ENCODE measurements at regions not wholly inside any gene's neighbourhood (a gene's known extent, or its start where the extent isn't known, plus 50 kb on each side); places are given as distances from the start of the nearest gene placed in this dataset.

DNA sequence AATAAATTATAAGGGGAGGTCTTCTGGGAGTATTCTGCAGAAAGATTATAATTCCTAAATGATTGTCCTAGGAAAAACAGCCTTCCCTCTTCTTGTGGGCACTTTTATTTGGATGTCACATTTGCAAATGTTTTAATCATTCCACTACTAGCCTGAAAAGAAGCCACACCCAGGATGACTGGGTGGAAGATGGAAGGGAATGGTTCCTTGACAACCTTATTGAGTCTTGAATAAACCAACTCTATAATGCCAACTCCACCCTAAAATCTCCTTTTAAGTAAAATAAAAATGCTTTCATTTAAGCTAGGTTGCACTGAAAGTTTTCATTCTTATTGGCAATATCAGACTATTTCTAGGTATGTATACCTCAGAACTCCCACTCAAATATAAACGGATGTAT lies 494.6 kb downstream of the RFC3 start:
- TF ChIP-seq, protein P1, sequence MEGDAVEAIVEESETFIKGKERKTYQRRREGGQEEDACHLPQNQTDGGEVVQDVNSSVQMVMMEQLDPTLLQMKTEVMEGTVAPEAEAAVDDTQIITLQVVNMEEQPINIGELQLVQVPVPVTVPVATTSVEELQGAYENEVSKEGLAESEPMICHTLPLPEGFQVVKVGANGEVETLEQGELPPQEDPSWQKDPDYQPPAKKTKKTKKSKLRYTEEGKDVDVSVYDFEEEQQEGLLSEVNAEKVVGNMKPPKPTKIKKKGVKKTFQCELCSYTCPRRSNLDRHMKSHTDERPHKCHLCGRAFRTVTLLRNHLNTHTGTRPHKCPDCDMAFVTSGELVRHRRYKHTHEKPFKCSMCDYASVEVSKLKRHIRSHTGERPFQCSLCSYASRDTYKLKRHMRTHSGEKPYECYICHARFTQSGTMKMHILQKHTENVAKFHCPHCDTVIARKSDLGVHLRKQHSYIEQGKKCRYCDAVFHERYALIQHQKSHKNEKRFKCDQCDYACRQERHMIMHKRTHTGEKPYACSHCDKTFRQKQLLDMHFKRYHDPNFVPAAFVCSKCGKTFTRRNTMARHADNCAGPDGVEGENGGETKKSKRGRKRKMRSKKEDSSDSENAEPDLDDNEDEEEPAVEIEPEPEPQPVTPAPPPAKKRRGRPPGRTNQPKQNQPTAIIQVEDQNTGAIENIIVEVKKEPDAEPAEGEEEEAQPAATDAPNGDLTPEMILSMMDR (IDR thresholded peaks at IDR 0.05) = no peak
- TF ChIP-seq POLR2A (IDR thresholded peaks at IDR 0.05) = no peak

Data from heart left ventricle (tissue), 13 donors.